Fibroblast of lung (primary cell): ENCODE measurements at regions not wholly inside any gene's neighbourhood (a gene's known extent, or its start where the extent isn't known, plus 50 kb on each side); places are given as distances from the start of the nearest gene placed in this dataset.

ENCODE experiments used
- DNase-seq, 2 donors: peaks; one replicate each; pipeline versions ENCODE4 v3.0.0 to v3.0.0-alpha.2; 2010; ENCODE audit warnings: low read depth in 2 of 2
- H2AFZ ChIP-seq: 2 replicates; pipeline ENCODE4 v1.5.1; 2012; ENCODE audit warnings: low read length, control low read depth, inconsistent platforms
- H3K27ac ChIP-seq: 2 replicates; pipeline ENCODE4 v1.5.1; 2011; ENCODE audit warnings: low read length, control low read depth; ENCODE audit not compliant: insufficient read depth
- H3K27me3 ChIP-seq: 2 replicates; pipeline ENCODE4 v1.5.1; 2011; ENCODE audit warnings: mild to moderate bottlenecking, low read length; ENCODE audit not compliant: control insufficient read depth, insufficient read depth
- H3K36me3 ChIP-seq: 2 replicates; pipeline ENCODE4 v1.5.1; 2011; ENCODE audit warnings: low read length; ENCODE audit not compliant: control insufficient read depth, insufficient read depth
- H3K4me1 ChIP-seq: 2 replicates; pipeline ENCODE4 v1.5.1; 2011; ENCODE audit warnings: low read length; ENCODE audit not compliant: control insufficient read depth, insufficient read depth; ENCODE audit errors: extremely low read depth
- H3K4me2 ChIP-seq: 2 replicates; pipeline ENCODE4 v1.5.1; 2011; ENCODE audit warnings: low read length, control low read depth; ENCODE audit not compliant: insufficient read depth; ENCODE audit errors: extremely low read depth
- H3K4me3 ChIP-seq, 4 experiments: fragments of 200-600 bp in 1 of 4; sonication (generic) in 1 of 4; replicated peaks in 1 of 4; 2 replicates each; pipeline ENCODE4 v1.5.1; 2011 to 2016; ENCODE audit warnings: low read length in 4 of 4, low read depth in 3 of 4, mild to moderate bottlenecking in 3 of 4, control low read depth in 2 of 4, inconsistent platforms in 1 of 4, mixed read lengths in 1 of 4; ENCODE audit not compliant: insufficient read depth in 1 of 4; ENCODE audit errors: control extremely low read depth in 1 of 4
- H3K79me2 ChIP-seq: 2 replicates; pipeline ENCODE4 v1.5.1; 2012; ENCODE audit warnings: mild to moderate bottlenecking, low read length, inconsistent platforms; ENCODE audit not compliant: control insufficient read depth, insufficient read depth
- H3K9ac ChIP-seq: 2 replicates; pipeline ENCODE4 v1.5.1; 2011; ENCODE audit warnings: mild to moderate bottlenecking, low read length, control low read depth; ENCODE audit not compliant: insufficient read depth
- H3K9me3 ChIP-seq: 2 replicates; pipeline ENCODE4 v1.5.1; 2012; ENCODE audit warnings: low read depth, low read length; ENCODE audit not compliant: control insufficient read depth, insufficient read depth
- H4K20me1 ChIP-seq: 2 replicates; pipeline ENCODE4 v1.5.1; 2011; ENCODE audit warnings: low read length; ENCODE audit not compliant: control insufficient read depth, insufficient read depth; ENCODE audit errors: extremely low read depth
- EZH2 ChIP-seq: IDR thresholded peaks from 2 replicates; pipeline ENCODE4 v1.5.1; 2012; ENCODE audit warnings: low read length, control low read depth, mild to moderate bottlenecking; ENCODE audit errors: missing control alignments
- TF ChIP-seq, protein P1 (sequence below), 2 donors: IDR thresholded peaks in 1 of 2; conservative IDR thresholded peaks in 1 of 2; 1 replicate in 1 of 2; 2 replicates in 1 of 2; pipeline ENCODE4 v1.5.1; 2011 to 2012; ENCODE audit warnings: low read length in 2 of 2, control low read depth in 1 of 2, inconsistent platforms in 1 of 2, low read depth in 1 of 2, mild to moderate bottlenecking in 1 of 2

- H2AFZ ChIP-seq, result no peak overlapping the region
Observed at GRCh38 chr4:132710971-132711370, 438.1 kb upstream of the PCDH10 start.

GRCh38 chr4:132737344-132737743, 411.8 kb upstream of the PCDH10 start:
- Histone ChIP-seq H3K27ac (no peak overlapping the region), H3K36me3 (no peaks in the 10 kb centered on the region), H3K27me3 (no peaks in the 10 kb centered on the region), H4K20me1 (no peaks in the 10 kb centered on the region), H2AFZ (no peak overlapping the region), H3K4me3 (no peak overlapping the region), H3K9me3 (no peaks in the 10 kb centered on the region), H3K4me1 (no peaks in the 10 kb centered on the region), H3K4me2 (no peak overlapping the region), H3K9ac (no peak overlapping the region), H3K79me2 (no peaks in the 10 kb centered on the region)
- TF ChIP-seq EZH2, result no peak
- TF ChIP-seq, protein P1, sequence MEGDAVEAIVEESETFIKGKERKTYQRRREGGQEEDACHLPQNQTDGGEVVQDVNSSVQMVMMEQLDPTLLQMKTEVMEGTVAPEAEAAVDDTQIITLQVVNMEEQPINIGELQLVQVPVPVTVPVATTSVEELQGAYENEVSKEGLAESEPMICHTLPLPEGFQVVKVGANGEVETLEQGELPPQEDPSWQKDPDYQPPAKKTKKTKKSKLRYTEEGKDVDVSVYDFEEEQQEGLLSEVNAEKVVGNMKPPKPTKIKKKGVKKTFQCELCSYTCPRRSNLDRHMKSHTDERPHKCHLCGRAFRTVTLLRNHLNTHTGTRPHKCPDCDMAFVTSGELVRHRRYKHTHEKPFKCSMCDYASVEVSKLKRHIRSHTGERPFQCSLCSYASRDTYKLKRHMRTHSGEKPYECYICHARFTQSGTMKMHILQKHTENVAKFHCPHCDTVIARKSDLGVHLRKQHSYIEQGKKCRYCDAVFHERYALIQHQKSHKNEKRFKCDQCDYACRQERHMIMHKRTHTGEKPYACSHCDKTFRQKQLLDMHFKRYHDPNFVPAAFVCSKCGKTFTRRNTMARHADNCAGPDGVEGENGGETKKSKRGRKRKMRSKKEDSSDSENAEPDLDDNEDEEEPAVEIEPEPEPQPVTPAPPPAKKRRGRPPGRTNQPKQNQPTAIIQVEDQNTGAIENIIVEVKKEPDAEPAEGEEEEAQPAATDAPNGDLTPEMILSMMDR (conservative IDR thresholded peaks at IDR 0.05 in 1 of 2, IDR thresholded peaks at IDR 0.05 in 1 of 2; ENCODE audit: low read depth in 1 of 2, low read length in 2 of 2), result no peak
- DNase-seq, result no peak

More at GRCh38 chr4:132710971-132711370, 438.1 kb upstream of the PCDH10 start:
- H3K4me3 ChIP-seq, result no peak overlapping the region
- H3K9ac ChIP-seq, result no peak overlapping the region
- DNase-seq, result no peak
- no peak overlapping the region for H3K4me2 ChIP-seq
- TF ChIP-seq EZH2, result no peak
- TF ChIP-seq, protein P1 (conservative IDR thresholded peaks at IDR 0.05 in 1 of 2, IDR thresholded peaks at IDR 0.05 in 1 of 2; ENCODE audit: low read depth in 1 of 2, low read length in 2 of 2), result no peak
- no peaks in the 10 kb centered on the region for H4K20me1 ChIP-seq
- H3K79me2 ChIP-seq, result no peaks in the 10 kb centered on the region
- H3K9me3 ChIP-seq, result no peaks in the 10 kb centered on the region
- no peaks in the 10 kb centered on the region for H3K4me1 ChIP-seq
- no peaks in the 10 kb centered on the region for H3K27me3 ChIP-seq
- no peak overlapping the region for H3K27ac ChIP-seq
- no peaks in the 10 kb centered on the region for H3K36me3 ChIP-seq

DNA sequence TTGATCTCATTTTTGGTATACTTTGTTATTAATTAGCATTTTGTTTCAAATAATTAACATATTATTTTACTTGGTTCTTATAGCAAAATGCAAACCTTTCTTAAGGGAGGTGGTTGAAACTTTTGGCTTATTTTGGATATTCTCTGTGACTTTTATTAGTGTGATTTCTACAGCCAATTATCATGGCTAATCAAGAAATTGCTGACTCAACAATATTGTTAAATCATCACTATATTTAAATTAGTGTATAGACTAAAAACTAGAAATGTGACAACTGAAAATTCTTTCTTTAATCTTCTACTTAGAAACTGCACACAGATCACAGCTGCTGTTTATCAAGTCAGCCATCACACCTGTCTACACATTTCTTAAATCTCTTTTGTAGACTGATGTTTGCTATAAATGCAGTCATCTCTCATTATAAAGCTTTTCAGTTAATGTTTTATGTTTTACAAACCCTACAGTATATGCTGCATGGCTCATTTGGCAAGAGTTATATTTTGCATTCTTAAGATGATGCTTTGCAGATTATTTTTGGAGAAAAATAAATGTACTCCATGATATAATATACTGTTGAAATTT, 389.8 kb upstream of the PCDH10 start:
- Histone ChIP-seq H3K9me3 (no peaks in the 10 kb centered on the region), H3K4me3 (no peak overlapping the region), H3K27me3 (no peaks in the 10 kb centered on the region), H3K27ac (no peak overlapping the region), H2AFZ (no peak overlapping the region), H3K4me1 (no peaks in the 10 kb centered on the region), H3K4me2 (no peak overlapping the region), H3K9ac (no peak overlapping the region), H3K79me2 (no peaks in the 10 kb centered on the region), H3K36me3 (no peaks in the 10 kb centered on the region), H4K20me1 (no peaks in the 10 kb centered on the region)
- no peak for TF ChIP-seq EZH2
- TF ChIP-seq, protein P1 (conservative IDR thresholded peaks at IDR 0.05 in 1 of 2, IDR thresholded peaks at IDR 0.05 in 1 of 2; ENCODE audit: low read depth in 1 of 2, low read length in 2 of 2), result no peak
- DNase-seq, result no peak
